ENCODE measurements at regions not wholly inside any gene's neighbourhood (a gene's known extent, or its start where the extent isn't known, plus 50 kb on each side); places are given as distances from the start of the nearest gene placed in this dataset.

- H3K9me3 ChIP-seq (ENCODE audit: control insufficient read depth, low read depth, low read length), result no peaks in the 10 kb centered on the region
- H3K9ac ChIP-seq (ENCODE audit: low read length), result no peak overlapping the region
- H3K4me1 ChIP-seq (ENCODE audit: control insufficient read depth, low read depth, low read length), result no peaks in the 10 kb centered on the region
- H3K27me3 ChIP-seq (ENCODE audit: control insufficient read depth, insufficient read depth, low read length), result no peaks in the 10 kb centered on the region
- no peak overlapping the region for H3K27ac ChIP-seq (ENCODE audit: low read length)
- H3K4me3 ChIP-seq (ENCODE audit: low read length), result no peak overlapping the region
- no peaks in the 10 kb centered on the region for H3K36me3 ChIP-seq (ENCODE audit: control insufficient read depth, low read depth, low read length)
Measured at GRCh38 chr1:221841251-221841982, 99.5 kb upstream of the DUSP10 start.

GRCh38 chr1:221840511-221841243 lies 98.8 kb upstream of the DUSP10 start:
- Histone ChIP-seq H3K27ac (ENCODE audit: low read length) (no peak overlapping the region), H3K9me3 (ENCODE audit: control insufficient read depth, low read depth, low read length) (no peaks in the 10 kb centered on the region), H3K36me3 (ENCODE audit: control insufficient read depth, low read depth, low read length) (no peaks in the 10 kb centered on the region), H3K27me3 (ENCODE audit: control insufficient read depth, insufficient read depth, low read length) (no peaks in the 10 kb centered on the region), H3K4me1 (ENCODE audit: control insufficient read depth, low read depth, low read length) (peaks cover 2% of the 10 kb centered on the region), H3K9ac (ENCODE audit: low read length) (no peak overlapping the region), H3K4me3 (ENCODE audit: low read length) (no peak overlapping the region)

- no peaks in the 10 kb centered on the region for H3K36me3 ChIP-seq (ENCODE audit: control insufficient read depth, low read depth, low read length)
- H3K9ac ChIP-seq (ENCODE audit: low read length), result no peak overlapping the region
- H3K9me3 ChIP-seq (ENCODE audit: control insufficient read depth, low read depth, low read length), result no peaks in the 10 kb centered on the region
- H3K27me3 ChIP-seq (ENCODE audit: control insufficient read depth, insufficient read depth, low read length), result no peaks in the 10 kb centered on the region
- peaks cover 2% of the 10 kb centered on the region for H3K4me1 ChIP-seq (ENCODE audit: control insufficient read depth, low read depth, low read length)
- H3K4me3 ChIP-seq (ENCODE audit: low read length), result no peak overlapping the region
- H3K27ac ChIP-seq (ENCODE audit: low read length), result no peak overlapping the region
Measured at GRCh38 chr1:221839782-221840395, 98.0 kb upstream of the DUSP10 start.

- no peak overlapping the region for H3K27ac ChIP-seq (ENCODE audit: low read length)
- H3K4me3 ChIP-seq (ENCODE audit: low read length), result no peak overlapping the region
- no peaks in the 10 kb centered on the region for H3K36me3 ChIP-seq (ENCODE audit: control insufficient read depth, low read depth, low read length)
- no peak overlapping the region for H3K9ac ChIP-seq (ENCODE audit: low read length)
- peaks cover 2% of the 10 kb centered on the region for H3K4me1 ChIP-seq (ENCODE audit: control insufficient read depth, low read depth, low read length)
- H3K9me3 ChIP-seq (ENCODE audit: control insufficient read depth, low read depth, low read length), result no peaks in the 10 kb centered on the region
- no peaks in the 10 kb centered on the region for H3K27me3 ChIP-seq (ENCODE audit: control insufficient read depth, insufficient read depth, low read length)
Measured at GRCh38 chr1:221839321-221839720, 97.4 kb upstream of the DUSP10 start.

DNA sequence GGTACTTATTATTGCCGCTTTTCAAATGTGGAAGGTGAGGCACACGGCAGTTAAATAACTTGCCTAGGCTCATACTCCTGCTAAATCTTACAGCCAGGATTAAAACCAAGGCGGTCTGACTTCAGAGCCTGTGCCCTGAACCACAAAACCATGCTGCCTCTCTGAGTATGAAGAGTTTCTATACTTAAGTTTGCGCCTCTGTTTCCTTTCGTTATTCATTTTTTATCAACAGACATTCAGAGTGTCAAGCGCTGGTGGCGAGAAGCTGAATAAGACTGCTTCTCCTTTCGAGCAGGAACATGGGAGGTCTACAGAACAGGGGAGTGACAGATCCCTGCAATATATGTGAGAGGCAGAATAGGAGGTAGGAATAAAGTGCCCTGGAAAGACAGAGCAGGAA lies 96.0 kb upstream of the DUSP10 start:
- H3K9me3 ChIP-seq (ENCODE audit: control insufficient read depth, low read depth, low read length), result no peaks in the 10 kb centered on the region
- H3K9ac ChIP-seq (ENCODE audit: low read length), result no peak overlapping the region
- H3K27me3 ChIP-seq (ENCODE audit: control insufficient read depth, insufficient read depth, low read length), result no peaks in the 10 kb centered on the region
- peaks cover 2% of the 10 kb centered on the region for H3K4me1 ChIP-seq (ENCODE audit: control insufficient read depth, low read depth, low read length)
- no peak overlapping the region for H3K4me3 ChIP-seq (ENCODE audit: low read length)
- H3K36me3 ChIP-seq (ENCODE audit: control insufficient read depth, low read depth, low read length), result no peaks in the 10 kb centered on the region
- H3K27ac ChIP-seq (ENCODE audit: low read length), result no peak overlapping the region

GRCh38 chr1:221834698-221835513 lies 93.0 kb upstream of the DUSP10 start:
- H3K9ac ChIP-seq (ENCODE audit: low read length), result no peak overlapping the region
- peaks cover 2% of the 10 kb centered on the region for H3K4me1 ChIP-seq (ENCODE audit: control insufficient read depth, low read depth, low read length)
- no peak overlapping the region for H3K4me3 ChIP-seq (ENCODE audit: low read length)
- H3K27me3 ChIP-seq (ENCODE audit: control insufficient read depth, insufficient read depth, low read length), result no peaks in the 10 kb centered on the region
- H3K9me3 ChIP-seq (ENCODE audit: control insufficient read depth, low read depth, low read length), result no peaks in the 10 kb centered on the region
- H3K36me3 ChIP-seq (ENCODE audit: control insufficient read depth, low read depth, low read length), result no peaks in the 10 kb centered on the region
- no peak overlapping the region for H3K27ac ChIP-seq (ENCODE audit: low read length)

GRCh38 chr1:221832617-221833016 lies 90.7 kb upstream of the DUSP10 start:
- H3K9ac ChIP-seq (ENCODE audit: low read length), result no peak overlapping the region
- no peaks in the 10 kb centered on the region for H3K36me3 ChIP-seq (ENCODE audit: control insufficient read depth, low read depth, low read length)
- H3K27me3 ChIP-seq (ENCODE audit: control insufficient read depth, insufficient read depth, low read length), result no peaks in the 10 kb centered on the region
- no peaks in the 10 kb centered on the region for H3K9me3 ChIP-seq (ENCODE audit: control insufficient read depth, low read depth, low read length)
- no peak overlapping the region for H3K27ac ChIP-seq (ENCODE audit: low read length)
- no peak overlapping the region for H3K4me3 ChIP-seq (ENCODE audit: low read length)
- peaks cover 9% of the 10 kb centered on the region for H3K4me1 ChIP-seq (ENCODE audit: control insufficient read depth, low read depth, low read length)

- Histone ChIP-seq H3K4me3 (ENCODE audit: low read length) (no peak overlapping the region), H3K9me3 (ENCODE audit: control insufficient read depth, low read depth, low read length) (no peaks in the 10 kb centered on the region), H3K27ac (ENCODE audit: low read length) (no peak overlapping the region), H3K27me3 (ENCODE audit: control insufficient read depth, insufficient read depth, low read length) (no peaks in the 10 kb centered on the region), H3K4me1 (ENCODE audit: control insufficient read depth, low read depth, low read length) (peaks cover 9% of the 10 kb centered on the region), H3K36me3 (ENCODE audit: control insufficient read depth, low read depth, low read length) (no peaks in the 10 kb centered on the region), H3K9ac (ENCODE audit: low read length) (no peak overlapping the region)
Measured at GRCh38 chr1:221832151-221832550, 90.3 kb upstream of the DUSP10 start.

DNA sequence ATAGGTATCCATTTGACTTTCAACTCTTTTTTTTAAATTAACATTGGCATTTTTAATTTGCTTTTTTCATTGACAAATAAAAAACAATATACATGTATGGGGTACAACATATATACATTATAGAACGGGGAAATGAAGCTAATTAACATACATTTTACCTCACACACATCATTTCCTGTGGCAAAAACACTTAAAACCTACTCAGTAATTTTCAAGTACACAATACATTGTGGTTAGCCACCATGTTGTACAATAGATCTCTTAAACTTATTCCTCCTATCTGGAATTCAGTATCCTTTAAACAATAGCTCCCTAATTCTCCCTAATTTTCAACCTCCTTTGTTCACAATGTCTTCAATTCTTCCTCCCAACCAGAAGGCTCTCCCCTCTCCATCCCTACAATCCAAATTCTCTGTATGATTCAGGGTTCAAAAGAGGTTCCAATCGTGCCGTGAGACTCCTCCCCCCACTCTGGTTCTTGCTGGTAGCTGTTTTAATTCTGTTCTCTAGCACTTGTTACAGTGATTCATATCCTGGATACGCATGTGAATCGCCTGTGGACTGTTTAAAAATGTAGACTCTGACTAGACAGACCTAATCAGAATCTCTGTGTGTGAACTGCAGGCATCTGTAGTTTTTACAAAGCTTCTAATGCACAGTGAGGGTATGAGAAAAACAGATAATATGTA lies 87.6 kb upstream of the DUSP10 start:
- Histone ChIP-seq H3K9ac (ENCODE audit: low read length) (no peak overlapping the region), H3K27ac (ENCODE audit: low read length) (no peak overlapping the region), H3K4me1 (ENCODE audit: control insufficient read depth, low read depth, low read length) (peaks cover 7% of the 10 kb centered on the region), H3K27me3 (ENCODE audit: control insufficient read depth, insufficient read depth, low read length) (no peaks in the 10 kb centered on the region), H3K9me3 (ENCODE audit: control insufficient read depth, low read depth, low read length) (no peaks in the 10 kb centered on the region), H3K4me3 (ENCODE audit: low read length) (no peak overlapping the region), H3K36me3 (ENCODE audit: control insufficient read depth, low read depth, low read length) (no peaks in the 10 kb centered on the region)

DNA sequence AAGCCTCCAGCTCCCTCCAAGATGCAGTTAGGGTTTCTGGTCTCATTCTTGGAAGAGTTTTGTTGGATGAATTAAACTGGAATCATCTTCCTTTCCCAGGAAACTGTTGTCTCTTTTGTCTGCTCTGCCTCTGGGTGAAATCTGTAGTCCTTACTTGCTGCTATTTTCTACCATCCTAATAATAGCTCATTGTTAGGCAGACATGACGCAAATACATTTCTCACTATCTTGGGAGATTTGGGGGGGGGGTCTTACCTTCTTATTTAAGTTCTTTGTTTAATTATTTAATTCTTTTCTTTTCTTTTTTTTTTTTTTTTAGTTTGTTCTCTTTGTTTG lies 85.4 kb upstream of the DUSP10 start:
- no peak overlapping the region for H3K4me3 ChIP-seq (ENCODE audit: low read length)
- H3K4me1 ChIP-seq (ENCODE audit: control insufficient read depth, low read depth, low read length), result peaks cover 7% of the 10 kb centered on the region
- H3K27ac ChIP-seq (ENCODE audit: low read length), result no peak overlapping the region
- H3K9me3 ChIP-seq (ENCODE audit: control insufficient read depth, low read depth, low read length), result no peaks in the 10 kb centered on the region
- H3K9ac ChIP-seq (ENCODE audit: low read length), result no peak overlapping the region
- no peaks in the 10 kb centered on the region for H3K36me3 ChIP-seq (ENCODE audit: control insufficient read depth, low read depth, low read length)
- no peaks in the 10 kb centered on the region for H3K27me3 ChIP-seq (ENCODE audit: control insufficient read depth, insufficient read depth, low read length)

DNA sequence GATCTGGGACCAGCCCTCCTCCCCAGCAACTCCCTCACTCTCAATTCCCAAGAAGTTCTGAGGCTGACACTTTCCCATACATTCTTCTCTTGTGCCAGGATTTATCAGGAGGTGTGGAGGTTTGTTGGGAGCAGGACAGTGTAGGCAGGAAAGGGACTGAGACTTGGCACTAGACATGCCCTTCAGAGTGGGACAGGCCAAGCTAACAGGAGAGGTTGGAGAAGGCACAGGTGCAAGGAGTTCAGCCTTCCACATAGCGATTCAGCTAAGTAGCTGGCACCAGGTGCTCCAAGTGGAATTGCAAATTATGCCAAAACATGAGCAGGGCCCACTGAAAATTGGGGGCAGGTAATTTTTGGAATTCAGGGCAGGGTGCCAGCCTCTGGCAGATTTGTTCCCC lies 83.0 kb upstream of the DUSP10 start:
- no peaks in the 10 kb centered on the region for H3K9me3 ChIP-seq (ENCODE audit: control insufficient read depth, low read depth, low read length)
- no peak overlapping the region for H3K27ac ChIP-seq (ENCODE audit: low read length)
- H3K4me3 ChIP-seq (ENCODE audit: low read length), result no peak overlapping the region
- H3K9ac ChIP-seq (ENCODE audit: low read length), result no peak overlapping the region
- H3K36me3 ChIP-seq (ENCODE audit: control insufficient read depth, low read depth, low read length), result no peaks in the 10 kb centered on the region
- H3K4me1 ChIP-seq (ENCODE audit: control insufficient read depth, low read depth, low read length), result peaks cover 7% of the 10 kb centered on the region
- no peaks in the 10 kb centered on the region for H3K27me3 ChIP-seq (ENCODE audit: control insufficient read depth, insufficient read depth, low read length)
